ENCODE measurements at regions not wholly inside any gene's neighbourhood (a gene's known extent, or its start where the extent isn't known, plus 50 kb on each side); places are given as distances from the start of the nearest gene placed in this dataset.

GRCh38 chr2:128450211-128451024, 131.8 kb upstream of the HS6ST1 start:
- no peak for DNase-seq (ENCODE audit: low read depth)

GRCh38 chr2:128451084-128452023, 132.7 kb upstream of the HS6ST1 start:
- DNase-seq (ENCODE audit: low read depth), result no peak

GRCh38 chr2:128452024-128452411, 133.3 kb upstream of the HS6ST1 start:
- DNase-seq (ENCODE audit: low read depth), result no peak

GRCh38 chr2:128452536-128453530, 134.2 kb upstream of the HS6ST1 start:
- no peak for DNase-seq (ENCODE audit: low read depth)

- no peak for DNase-seq (ENCODE audit: low read depth)
These were observed 136.5 kb upstream of the HS6ST1 start for GRCh38 chr2:128454980-128455720.

DNA sequence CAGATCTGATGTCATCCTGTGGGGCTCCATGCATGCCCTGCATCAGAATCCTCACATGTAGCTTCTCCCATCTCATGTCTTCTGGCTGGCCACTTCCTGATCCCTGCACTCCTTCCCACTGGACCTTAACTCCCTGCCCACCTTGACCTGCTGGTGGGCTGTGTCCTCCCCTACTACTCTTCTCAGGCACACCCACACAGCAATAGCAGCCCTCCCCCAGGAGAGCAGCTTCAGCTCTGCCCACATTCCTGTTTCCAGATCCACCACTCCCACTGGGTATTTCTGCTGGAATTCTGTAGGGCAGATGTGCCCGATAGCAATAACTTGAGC, 137.0 kb upstream of the HS6ST1 start:
- no peak for DNase-seq (ENCODE audit: low read depth)

- DNase-seq (ENCODE audit: low read depth), result no peak
These were observed 137.6 kb upstream of the HS6ST1 start for GRCh38 chr2:128456281-128456680.

DNA sequence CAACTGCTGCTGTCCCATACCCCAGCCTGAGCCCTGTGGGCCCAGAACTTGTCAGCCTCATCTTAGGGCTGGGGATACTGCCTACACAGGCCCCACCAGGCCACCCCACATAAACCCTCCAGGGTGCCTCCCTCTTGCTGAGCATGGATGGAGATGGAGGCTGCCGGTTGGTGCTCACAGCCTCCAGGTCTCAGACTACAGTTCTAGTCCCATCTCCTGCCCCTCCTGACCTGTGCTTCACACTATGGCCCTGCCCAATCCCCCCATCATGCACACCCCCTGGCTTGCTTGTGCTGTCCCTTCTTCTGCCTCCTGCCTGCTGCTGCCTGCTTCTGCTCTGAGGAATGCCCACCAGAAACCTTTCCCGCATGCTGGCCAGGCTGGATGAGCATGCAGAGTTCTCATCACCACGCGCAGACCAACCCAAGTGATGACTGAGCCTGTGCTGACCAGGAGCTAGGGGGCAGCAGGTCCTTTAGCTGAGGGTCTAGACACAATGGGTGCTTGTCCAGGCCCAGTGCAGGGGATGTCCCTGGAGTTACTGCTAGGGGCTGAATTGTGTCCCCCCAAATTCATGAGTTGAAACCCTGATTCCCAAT, 138.4 kb upstream of the HS6ST1 start:
- DNase-seq (ENCODE audit: low read depth), result no peak

DNA sequence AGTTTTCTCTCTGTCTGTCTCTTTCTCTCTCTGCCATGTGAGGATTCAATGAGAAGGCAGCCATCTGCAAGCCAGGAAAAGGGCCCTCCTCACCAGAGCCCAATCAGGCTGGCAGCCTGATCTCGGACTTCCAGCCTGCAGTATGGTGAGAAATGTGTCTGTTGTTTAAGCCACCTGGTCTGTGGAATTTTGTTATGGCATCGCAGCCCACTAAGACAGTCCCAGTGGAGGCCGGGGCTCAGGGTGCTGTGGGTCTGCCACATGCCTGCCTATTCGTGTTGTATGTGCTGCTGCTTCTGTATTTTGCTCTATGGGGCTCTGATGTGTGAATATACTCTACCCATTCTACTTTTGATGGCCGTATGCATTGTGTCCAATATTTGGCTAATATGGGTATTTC, 139.0 kb upstream of the HS6ST1 start:
- DNase-seq (ENCODE audit: low read depth), result no peak

- no peak for DNase-seq (ENCODE audit: low read depth)
These were observed 139.8 kb upstream of the HS6ST1 start for GRCh38 chr2:128458505-128458904.

GRCh38 chr2:128464456-128464855, 145.8 kb upstream of the HS6ST1 start:
- DNase-seq (ENCODE audit: low read depth), result no peak

GRCh38 chr2:128465246-128466170, 146.8 kb upstream of the HS6ST1 start:
- DNase-seq (ENCODE audit: low read depth), result no peak

GRCh38 chr2:128466376-128466775, 147.7 kb upstream of the HS6ST1 start:
- no peak for DNase-seq (ENCODE audit: low read depth)

- DNase-seq (ENCODE audit: low read depth), result no peak
These were observed 148.1 kb upstream of the HS6ST1 start for GRCh38 chr2:128466776-128467175.

DNA sequence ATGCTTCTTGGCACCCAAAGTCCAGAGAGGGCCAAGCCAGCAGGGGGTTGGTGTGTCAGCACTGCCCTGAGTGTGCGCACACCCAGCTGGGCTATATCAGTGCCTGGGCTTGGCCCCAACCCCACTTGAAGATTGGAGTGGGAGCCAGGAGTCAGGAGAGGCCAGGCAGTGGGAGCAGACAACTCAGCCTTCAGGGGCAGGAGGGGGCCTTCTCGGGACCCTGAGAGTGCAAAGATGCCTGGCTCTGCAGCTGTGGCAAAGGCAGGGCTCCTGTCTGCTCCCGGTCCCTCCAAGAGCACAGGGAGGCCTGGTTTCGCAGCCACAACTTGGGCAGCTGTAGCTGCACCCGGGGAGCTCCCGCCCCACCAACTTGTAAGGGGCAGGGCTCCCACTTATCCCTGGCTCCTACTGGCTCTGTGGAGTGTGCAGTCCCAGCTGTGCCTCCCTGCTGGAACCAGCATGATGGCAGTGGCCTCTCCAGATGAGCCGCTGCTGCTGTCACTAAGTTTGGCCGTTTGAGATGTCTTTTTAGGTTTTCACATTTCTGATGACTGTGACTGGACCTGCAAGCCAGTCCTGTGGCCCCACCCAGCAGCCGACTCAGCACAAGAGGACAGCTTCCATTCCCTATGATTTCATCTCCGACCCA, 148.8 kb upstream of the HS6ST1 start:
- DNase-seq (ENCODE audit: low read depth), result no peak

- DNase-seq (ENCODE audit: low read depth), result no peak
These were observed 149.7 kb upstream of the HS6ST1 start for GRCh38 chr2:128468186-128468920.

DNA sequence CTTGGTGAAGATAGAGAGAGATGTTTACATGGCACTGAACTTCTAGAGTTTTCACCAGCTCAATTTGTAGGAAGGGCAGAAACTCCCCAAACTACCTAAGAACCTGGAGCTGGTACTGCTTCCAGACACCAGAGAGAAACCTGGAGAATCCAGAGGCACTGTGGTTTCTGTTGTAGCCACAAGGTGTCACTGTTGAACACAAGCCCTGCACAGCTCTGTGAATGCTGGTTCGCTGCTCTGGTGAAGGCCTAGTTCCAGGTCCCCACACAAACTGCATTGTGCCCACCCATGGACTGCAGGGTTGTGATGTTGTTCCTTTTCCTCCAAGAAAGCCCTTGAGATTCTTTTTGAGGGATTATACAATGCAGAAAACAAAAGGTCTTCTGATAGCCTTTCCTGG, 150.5 kb upstream of the HS6ST1 start:
- DNase-seq (ENCODE audit: low read depth), result no peak

DNA sequence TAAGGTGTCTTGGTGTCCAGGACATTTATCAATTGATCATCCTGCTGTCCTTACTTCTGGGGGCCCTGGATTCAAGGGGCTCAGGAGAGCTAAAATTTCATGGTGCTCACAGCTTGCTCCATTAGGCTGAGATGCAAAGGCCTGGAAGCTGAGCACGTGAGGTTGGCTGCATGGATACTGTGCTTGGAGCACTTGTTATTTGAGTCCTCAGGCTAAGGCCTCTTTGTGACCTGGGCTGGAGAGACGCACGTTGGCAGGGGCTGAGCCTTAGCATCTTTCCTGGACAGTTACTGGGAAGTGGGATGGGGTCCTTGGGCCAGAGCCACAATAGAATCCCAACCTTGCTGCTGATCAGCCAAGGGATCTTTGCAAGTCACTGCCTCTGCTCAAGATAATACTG, 151.2 kb upstream of the HS6ST1 start:
- no peak for DNase-seq (ENCODE audit: low read depth)

DNA sequence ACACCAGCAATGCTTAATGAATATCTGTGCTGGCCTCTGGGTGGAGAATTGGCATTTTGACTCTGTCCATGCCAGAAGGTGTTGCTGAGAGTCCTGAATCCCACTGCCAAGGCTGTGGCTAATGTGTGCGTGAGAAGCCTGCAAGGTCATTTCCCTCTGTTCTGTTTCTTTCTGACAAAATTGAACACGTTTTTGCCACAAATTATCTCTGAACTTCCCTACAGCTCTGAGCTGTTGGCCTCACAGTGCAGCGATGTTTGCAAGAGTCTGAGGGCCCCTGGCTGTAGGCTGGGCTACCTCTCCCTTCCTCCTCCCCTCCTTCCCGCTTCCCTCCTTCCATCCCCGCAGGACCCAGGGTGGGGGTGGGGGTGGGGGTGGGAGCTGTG, 154.1 kb upstream of the HS6ST1 start:
- DNase-seq (ENCODE audit: low read depth), result no peak
